HepG2 (cell line): ENCODE measurements at regions not wholly inside any gene's neighbourhood (a gene's known extent, or its start where the extent isn't known, plus 50 kb on each side); places are given as distances from the start of the nearest gene placed in this dataset.

Experiments used
- AGO1 ChIP-seq: fragments of 200-400 bp; formaldehyde crosslinking; IDR thresholded peaks from 2 replicates; pipeline ENCODE4 v1.6.1; 2017; ENCODE audit warnings: mild to moderate bottlenecking, low read depth, low read length, moderate library complexity; ENCODE audit not compliant: poor library complexity, severe bottlenecking
- AHDC1 ChIP-seq: sonication (generic); formaldehyde crosslinking; IDR thresholded peaks from 2 replicates; pipeline ENCODE4 v1.5.1; 2020; ENCODE audit warnings: mild to moderate bottlenecking, missing genetic modification reagents, borderline replicate concordance
- DNMT3B ChIP-seq: conservative IDR thresholded peaks from 2 replicates; pipeline ENCODE4 v1.6.1; 2016; ENCODE audit warnings: missing biosample characterization, control low read depth
- EP300 ChIP-seq, 3 experiments: sonication (generic) in 1 of 3; formaldehyde crosslinking in 1 of 3; IDR thresholded peaks; 2 replicates each; pipeline versions ENCODE4 v1.5.1 to v1.6.1; 2011 to 2020; ENCODE audit warnings: low read depth in 2 of 3, low read length in 2 of 3, borderline replicate concordance in 1 of 3, improper control_type of control experiment in 1 of 3, mild to moderate bottlenecking in 1 of 3, missing genetic modification reagents in 1 of 3, moderate library complexity in 1 of 3
- JUND ChIP-seq: sonication (generic); formaldehyde crosslinking; IDR thresholded peaks from 2 replicates; pipeline ENCODE4 v1.8.0; 2022; ENCODE audit warnings: mild to moderate bottlenecking, missing genetic modification reagents
- MAFK ChIP-seq, 2 experiments: IDR thresholded peaks in 1 of 2; conservative IDR thresholded peaks in 1 of 2; 2 replicates each; pipeline ENCODE4 v1.6.1; 2011; ENCODE audit warnings: improper control_type of control experiment in 2 of 2, low read length in 2 of 2
- RCOR2 ChIP-seq: IDR thresholded peaks from 2 replicates; pipeline ENCODE4 v1.6.1; 2016; ENCODE audit warnings: missing biosample characterization, missing genetic modification reagents
- ZFX ChIP-seq: sonication (generic); formaldehyde crosslinking; IDR thresholded peaks from 2 replicates; pipeline ENCODE4 v1.4.0; 2020; ENCODE audit warnings: mild to moderate bottlenecking, low read depth, missing genetic modification reagents, moderate library complexity

GRCh38 chr10:124264271-124264670, 154.5 kb downstream of the OAT start:
- TF ChIP-seq AGO1: no peak
- TF ChIP-seq AHDC1: no peak
- TF ChIP-seq MAFK (conservative IDR thresholded peaks at IDR 0.05 in 1 of 2, IDR thresholded peaks at IDR 0.05 in 1 of 2; ENCODE audit: low read length in 2 of 2): no peak
- no peak for TF ChIP-seq RCOR2 (CRISPR knock-in tag)
- no peak for TF ChIP-seq ZFX (CRISPR knock-in tag)
- TF ChIP-seq JUND (CRISPR knock-in tag): no peak
- no peak for TF ChIP-seq EP300 (IDR thresholded peaks at IDR 0.05; ENCODE audit: low read depth in 2 of 2, low read length in 2 of 2)
- TF ChIP-seq EP300 (CRISPR knock-in tag; IDR thresholded peaks at IDR 0.05; ENCODE audit: borderline replicate concordance): no peak
- TF ChIP-seq DNMT3B (CRISPR knock-in tag): no peak
